WERI-Rb-1 (cell line): ENCODE measurements at regions not wholly inside any gene's neighbourhood (a gene's known extent, or its start where the extent isn't known, plus 50 kb on each side); places are given as distances from the start of the nearest gene placed in this dataset.

Experiments
- DNase-seq: peaks from one replicate; pipeline ENCODE4 v3.0.0-alpha.2; 2020
- H3K27ac ChIP-seq: fragments of 250-450 bp; sonication (Bioruptor Pico); 2 replicates; pipeline ENCODE4 v1.5.1; 2020; ENCODE audit warnings: mild to moderate bottlenecking, moderate library complexity
- H3K27me3 ChIP-seq: fragments of 250-450 bp; sonication (Bioruptor Pico); 2 replicates; pipeline ENCODE4 v1.5.1; 2021; ENCODE audit warnings: mild to moderate bottlenecking, low read depth, moderate library complexity; ENCODE audit not compliant: insufficient read depth, severe bottlenecking
- H3K36me3 ChIP-seq: fragments of 250-450 bp; sonication (Bioruptor Pico); 2 replicates; pipeline ENCODE4 v1.5.1; 2020; ENCODE audit warnings: mild to moderate bottlenecking, moderate library complexity
- H3K4me3 ChIP-seq: 2 replicates; pipeline ENCODE4 v1.5.1; 2011; ENCODE audit warnings: low read depth, mild to moderate bottlenecking, control low read depth, low read length
- H3K9me3 ChIP-seq: fragments of 250-450 bp; sonication (Bioruptor Pico); 2 replicates; pipeline ENCODE4 v1.5.1; 2021; ENCODE audit warnings: mild to moderate bottlenecking, moderate library complexity; ENCODE audit not compliant: severe bottlenecking
- CTCF ChIP-seq: IDR thresholded peaks from 2 replicates; pipeline ENCODE4 v1.5.1; 2011; ENCODE audit warnings: low read depth, mild to moderate bottlenecking, control low read depth, inconsistent platforms, low read length

DNA sequence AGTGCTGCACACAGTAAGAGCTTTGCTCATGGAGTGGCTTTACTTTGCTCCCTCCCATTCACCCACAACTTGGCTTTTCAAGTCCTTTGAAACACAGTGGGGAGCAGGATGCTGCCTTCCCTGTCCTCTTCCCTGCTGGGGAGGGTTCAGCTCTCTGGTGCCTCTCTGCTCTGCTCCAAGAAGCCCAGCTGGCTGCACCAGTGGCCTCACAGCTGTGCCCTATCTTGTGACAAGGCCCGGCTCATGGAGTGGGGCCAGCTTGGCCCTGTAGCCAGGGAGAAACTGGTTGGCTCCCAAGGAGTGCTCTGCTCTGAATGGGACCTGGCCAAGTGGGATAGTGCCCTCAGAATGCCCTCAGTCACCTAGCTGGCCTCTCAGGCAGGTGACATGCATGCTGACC lies 212.3 kb upstream of the ZMIZ1 start:
- DNase-seq, result no peak
- H3K4me3 ChIP-seq, result no peak overlapping the region

GRCh38 chr10:78857193-78857592 lies 211.6 kb upstream of the ZMIZ1 start:
- no peak for TF ChIP-seq CTCF
- H3K27ac ChIP-seq, result no peak overlapping the region
- no peak overlapping the region for H3K4me3 ChIP-seq
- no peaks in the 10 kb centered on the region for H3K27me3 ChIP-seq
- H3K36me3 ChIP-seq, result no peaks in the 10 kb centered on the region
- no peak for DNase-seq
- H3K9me3 ChIP-seq, result no peaks in the 10 kb centered on the region

More for the DNA sequence above, 212.3 kb upstream of the ZMIZ1 start:
- Histone ChIP-seq H3K36me3 (no peaks in the 10 kb centered on the region), H3K9me3 (no peaks in the 10 kb centered on the region), H3K27me3 (no peaks in the 10 kb centered on the region), H3K27ac (no peak overlapping the region)
- TF ChIP-seq CTCF, result no peak

- TF ChIP-seq CTCF, result no peak
- H3K27ac ChIP-seq, result no peak overlapping the region
- no peak for DNase-seq
- no peaks in the 10 kb centered on the region for H3K27me3 ChIP-seq
- H3K36me3 ChIP-seq, result no peaks in the 10 kb centered on the region
- no peak overlapping the region for H3K4me3 ChIP-seq
- no peaks in the 10 kb centered on the region for H3K9me3 ChIP-seq
These were observed 209.5 kb upstream of the ZMIZ1 start for GRCh38 chr10:78859266-78859665.

- H3K27me3 ChIP-seq, result no peaks in the 10 kb centered on the region
- peak; percentile 46 for DNase-seq
- no peaks in the 10 kb centered on the region for H3K36me3 ChIP-seq
- TF ChIP-seq CTCF, result no peak
- no peaks in the 10 kb centered on the region for H3K9me3 ChIP-seq
- H3K27ac ChIP-seq, result no peak overlapping the region
- no peak overlapping the region for H3K4me3 ChIP-seq
These were observed 209.0 kb upstream of the ZMIZ1 start for GRCh38 chr10:78859769-78860168.

- H3K9me3 ChIP-seq, result no peaks in the 10 kb centered on the region
- no peaks in the 10 kb centered on the region for H3K36me3 ChIP-seq
- H3K4me3 ChIP-seq, result no peak overlapping the region
- DNase-seq, result no peak
- no peak for TF ChIP-seq CTCF
- H3K27me3 ChIP-seq, result no peaks in the 10 kb centered on the region
- H3K27ac ChIP-seq, result no peak overlapping the region
These were observed 208.4 kb upstream of the ZMIZ1 start for GRCh38 chr10:78860260-78860914.
